ENCODE measurements at regions not wholly inside any gene's neighbourhood (a gene's known extent, or its start where the extent isn't known, plus 50 kb on each side); places are given as distances from the start of the nearest gene placed in this dataset.

DNA sequence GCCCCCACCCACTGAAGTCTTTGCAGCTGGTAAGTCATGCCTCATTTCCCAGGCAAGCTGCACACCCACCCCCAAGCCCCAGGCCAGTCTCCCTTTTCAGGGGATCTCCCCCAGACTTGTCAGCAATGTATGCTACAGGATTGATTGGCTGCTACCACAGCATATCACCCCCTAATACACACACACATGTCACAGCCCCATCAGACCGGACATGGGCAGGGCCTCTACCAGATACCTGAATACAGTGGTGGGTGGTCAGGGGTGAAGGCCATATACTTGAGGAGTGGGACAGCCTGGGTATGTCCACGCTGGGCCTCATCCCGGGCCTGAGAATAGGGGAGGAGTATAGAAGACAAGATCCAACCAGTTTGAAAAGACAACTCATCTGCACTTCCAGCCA lies 63.4 kb upstream of the ARAP3 start:
- no peak for DNase-seq

DNA sequence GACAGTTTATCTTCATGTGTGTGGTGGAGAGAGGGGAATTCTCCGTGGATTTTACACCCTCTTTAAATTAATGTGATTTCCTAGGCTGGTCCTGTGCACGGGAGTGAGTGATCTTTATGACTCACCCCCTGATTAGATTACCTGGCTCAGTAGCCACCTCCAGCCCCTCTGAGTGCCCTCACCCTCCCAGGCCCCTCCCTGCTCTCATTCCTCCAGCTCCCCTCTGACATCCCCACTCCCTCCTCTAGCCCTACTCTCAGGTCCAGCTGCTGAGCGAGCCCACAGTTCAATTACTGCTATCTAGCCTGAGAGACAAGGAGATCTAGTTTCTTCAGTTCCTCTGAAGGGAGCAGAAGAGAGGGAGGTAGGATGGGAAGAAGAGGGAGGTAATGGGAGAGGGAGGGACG lies 61.8 kb upstream of the ARAP3 start:
- DNase-seq = no peak

DNA sequence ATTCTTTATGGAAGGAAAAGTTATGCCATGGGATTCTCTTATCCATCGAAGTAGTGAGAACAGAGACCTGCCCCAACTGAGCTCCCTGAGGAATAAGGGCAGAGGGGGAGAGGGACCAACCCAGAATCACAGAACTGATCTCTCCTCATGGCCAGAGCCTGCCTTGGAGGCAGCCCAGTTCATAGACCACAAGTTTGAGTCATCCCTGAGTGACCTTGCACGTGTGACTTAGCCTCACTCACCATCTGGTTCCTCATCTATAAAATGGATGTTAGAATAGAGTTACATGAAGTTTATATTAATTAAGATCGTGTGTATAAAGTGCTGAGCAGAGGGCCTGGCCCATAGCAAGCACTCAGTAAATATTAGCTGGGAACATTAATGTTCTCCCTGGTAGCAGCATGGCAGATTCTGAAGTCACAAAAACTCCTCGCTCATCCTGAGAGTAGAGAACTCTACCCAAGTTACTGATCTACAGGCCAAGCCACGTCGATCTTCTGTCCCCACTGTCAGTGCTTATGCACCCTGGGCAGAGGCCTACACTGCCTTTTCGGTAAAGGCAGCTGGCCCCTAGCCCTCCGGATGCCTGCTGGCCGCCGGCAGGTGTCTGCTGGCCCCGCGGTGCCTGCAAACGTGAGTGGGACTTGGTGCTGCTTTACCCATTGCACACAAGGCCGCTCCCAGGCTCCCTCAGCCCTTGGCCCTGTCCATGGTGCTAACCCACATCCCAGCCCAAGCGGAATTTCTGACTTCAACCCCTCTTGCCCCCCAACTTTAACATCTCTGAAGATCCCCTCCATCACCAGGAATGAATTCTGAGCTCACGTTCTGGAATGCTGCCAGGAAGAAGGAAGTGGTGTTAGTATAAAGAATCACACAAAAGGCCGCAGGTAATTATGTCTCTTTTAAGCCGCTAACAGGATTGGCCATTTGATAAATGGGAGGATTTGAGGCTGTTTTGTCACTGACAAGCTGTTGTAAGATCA lies 61.1 kb upstream of the ARAP3 start:
- DNase-seq = no peak

DNA sequence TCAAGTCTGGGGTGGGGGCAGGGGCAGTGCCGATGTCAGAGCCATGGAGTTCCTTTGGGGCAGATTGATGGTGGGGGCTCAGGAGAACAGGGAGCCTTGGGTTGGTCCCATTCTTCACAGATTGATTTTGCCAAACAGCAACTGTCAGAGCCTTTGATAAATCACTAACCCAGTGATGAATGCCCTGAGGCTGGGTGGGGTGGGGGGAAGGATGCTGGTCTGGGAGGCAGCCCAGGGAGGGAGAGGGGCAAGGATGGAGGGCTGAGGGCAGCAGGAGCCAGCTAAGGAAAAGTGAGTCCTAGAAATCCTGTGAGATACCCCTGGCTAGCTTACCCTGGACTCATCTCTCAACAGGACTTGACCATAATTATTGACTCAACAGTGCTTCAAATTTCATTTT lies 60.1 kb upstream of the ARAP3 start:
- no peak for DNase-seq

DNA sequence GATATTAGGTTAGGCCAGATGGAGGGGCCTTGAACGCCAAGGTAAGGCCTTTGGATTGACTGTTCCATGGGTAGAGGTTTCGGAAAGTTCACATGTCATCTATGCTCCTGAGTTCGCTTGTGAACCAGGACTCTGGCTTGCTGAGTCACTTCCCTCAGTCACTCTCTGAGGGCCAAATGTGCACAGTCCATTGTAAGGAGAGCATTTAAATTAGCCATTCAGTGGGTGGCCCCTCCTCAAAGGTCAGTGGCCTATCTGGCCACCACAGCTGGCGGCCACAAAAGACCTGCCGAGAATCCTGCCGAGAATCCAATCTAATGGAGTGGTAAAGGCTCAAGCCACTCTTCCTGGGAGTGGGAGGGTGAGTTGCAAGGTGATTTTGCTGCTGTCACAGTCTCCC lies 58.9 kb upstream of the ARAP3 start:
- DNase-seq = no peak

DNA sequence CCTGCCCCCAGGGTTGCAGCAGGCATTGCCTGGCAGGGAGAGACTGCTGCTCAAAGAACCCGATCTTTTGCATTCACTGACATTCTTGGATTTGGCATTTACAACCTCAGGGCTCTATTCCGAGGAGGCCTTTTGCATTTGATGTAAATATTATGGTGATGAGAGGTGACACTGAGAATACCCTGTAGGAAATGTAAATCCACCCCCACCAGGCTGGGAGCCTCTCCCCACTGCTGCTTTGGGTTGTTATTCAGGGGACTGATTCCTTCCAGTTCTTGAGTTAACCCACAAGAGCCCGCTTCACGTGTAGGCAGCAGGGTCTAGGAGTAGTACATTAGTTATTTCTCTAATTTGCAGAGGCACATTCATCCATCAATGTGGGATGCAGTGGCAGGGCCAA lies 55.5 kb upstream of the ARAP3 start:
- no peak for DNase-seq

DNA sequence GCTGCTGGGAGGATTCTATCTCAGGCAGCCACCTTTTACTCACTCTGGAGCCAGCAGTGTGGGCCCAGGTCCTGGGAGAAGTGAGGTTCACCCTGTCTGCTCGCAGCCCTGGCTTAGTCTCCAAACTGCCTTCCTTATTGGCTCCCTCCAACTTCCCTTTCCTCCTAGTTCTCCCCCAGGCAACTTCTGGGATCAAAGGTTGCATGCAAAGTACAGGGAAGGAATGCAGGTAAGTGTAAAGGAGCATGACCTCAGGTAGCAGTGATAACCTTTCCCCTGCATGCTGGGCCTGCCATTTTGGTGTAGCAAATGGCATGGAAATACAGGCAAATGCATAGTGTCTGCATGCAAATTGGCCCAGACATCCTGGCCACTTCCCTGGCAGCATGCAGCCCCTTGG lies 53.8 kb upstream of the ARAP3 start:
- DNase-seq = no peak

DNA sequence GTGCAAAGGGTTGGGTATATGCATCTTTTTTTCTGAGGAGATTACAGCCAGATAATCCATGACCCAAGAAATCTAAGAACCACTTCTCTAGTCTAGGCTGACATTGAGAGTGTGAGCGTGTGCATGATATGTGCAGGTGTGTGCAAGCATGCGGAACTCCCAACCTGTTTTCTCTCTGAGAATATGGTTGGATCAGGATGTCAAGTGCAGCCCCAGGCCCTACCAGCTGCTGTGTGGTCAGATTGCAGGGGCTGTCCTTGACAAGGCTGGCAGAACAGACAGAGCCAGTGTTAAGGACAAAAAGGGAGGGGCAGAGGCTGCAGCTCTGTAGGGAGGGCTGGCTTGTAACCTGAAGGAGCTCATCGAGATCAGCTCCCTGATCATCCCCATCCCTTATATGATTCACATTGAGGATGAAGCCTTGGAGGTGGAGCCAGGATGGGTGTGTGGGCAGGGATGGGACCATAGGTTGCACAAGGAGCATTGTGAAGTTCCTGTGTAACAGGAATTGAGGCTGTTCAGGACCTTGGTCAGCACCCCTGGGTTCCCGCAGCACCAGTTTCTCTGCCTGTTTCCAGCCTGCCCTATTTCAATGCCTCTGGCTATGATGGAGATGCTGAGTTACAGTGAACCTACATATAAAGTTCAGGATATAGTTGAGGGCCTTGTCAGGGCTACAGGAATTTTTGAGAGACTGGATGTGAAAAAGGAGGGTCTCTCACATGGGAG lies 52.6 kb upstream of the ARAP3 start:
- DNase-seq = no peak

DNA sequence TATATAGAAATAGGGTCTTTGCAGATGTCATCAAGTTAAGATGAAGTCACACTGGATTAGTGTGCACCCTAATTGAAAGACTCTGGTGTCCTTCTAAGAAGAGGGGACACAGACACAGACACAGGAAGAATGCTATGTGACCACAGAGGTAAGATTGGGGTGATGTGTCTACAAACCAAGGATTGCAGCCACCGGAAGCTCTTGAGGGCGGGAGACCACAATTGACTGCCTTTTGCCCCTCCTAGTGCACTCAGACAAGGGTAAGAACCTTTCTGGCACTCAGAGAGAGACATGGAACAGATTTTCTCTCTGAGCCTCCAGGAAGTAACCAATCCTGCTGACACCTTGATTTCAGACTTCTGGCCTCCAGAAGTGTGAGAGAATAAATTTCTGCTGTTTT lies 51.2 kb upstream of the ARAP3 start:
- no peak for DNase-seq

DNA sequence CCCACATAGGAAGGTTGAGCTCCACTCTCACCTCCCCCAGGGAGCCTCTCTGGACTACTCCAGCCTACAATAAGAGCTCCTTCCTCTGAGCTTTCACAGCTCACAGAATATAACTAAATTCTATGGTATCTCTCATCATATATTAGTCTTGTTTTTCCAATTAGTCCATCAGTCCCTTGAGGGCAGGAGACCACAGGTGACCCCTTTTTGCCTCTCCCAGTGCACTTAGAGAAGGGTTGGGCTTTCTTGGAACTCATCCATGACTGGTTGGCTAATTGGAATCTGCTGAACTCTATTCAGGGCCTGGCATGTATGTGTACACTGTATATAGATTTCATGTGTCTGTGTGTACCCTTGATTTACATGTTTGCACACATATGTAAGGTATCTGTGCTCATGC lies 50.4 kb upstream of the ARAP3 start:
- no peak for DNase-seq
